HL-60 (cell line): ENCODE measurements at regions not wholly inside any gene's neighbourhood (a gene's known extent, or its start where the extent isn't known, plus 50 kb on each side); places are given as distances from the start of the nearest gene placed in this dataset.
A peak's percentile ranks its signal among the peaks of the same experiment; 100 is the strongest.

Experiments
- DNase-seq, 2 experiments: peaks; one replicate each; pipeline ENCODE4 v3.0.0-alpha.2; 2010 to 2020; ENCODE audit warnings: low read depth in 1 of 2, low spot score in 1 of 2
- H3K27ac ChIP-seq: fragments of 250-450 bp; sonication (Bioruptor Pico); replicated peaks from 2 replicates; pipeline ENCODE4 v1.5.1; 2020; ENCODE audit warnings: mild to moderate bottlenecking, moderate library complexity
- H3K27me3 ChIP-seq: fragments of 250-450 bp; sonication (Bioruptor Pico); 2 replicates; pipeline ENCODE4 v1.5.1; 2021; ENCODE audit warnings: mild to moderate bottlenecking, moderate library complexity; ENCODE audit not compliant: insufficient read depth, poor library complexity, severe bottlenecking
- H3K4me3 ChIP-seq: replicated peaks from 2 replicates; pipeline ENCODE4 v1.5.1; 2011; ENCODE audit warnings: mild to moderate bottlenecking, control low read depth, low read length; ENCODE audit not compliant: insufficient read depth
- GABPA ChIP-seq: IDR thresholded peaks from 2 replicates; pipeline ENCODE4 v1.6.1; 2012; ENCODE audit warnings: low read depth
- POLR2AphosphoS5 ChIP-seq: IDR thresholded peaks from 2 replicates; pipeline ENCODE4 v1.6.1; 2012; ENCODE audit warnings: low read depth
- SPI1 ChIP-seq: IDR thresholded peaks from 2 replicates; pipeline ENCODE4 v1.6.1; 2012; ENCODE audit warnings: low read depth, mild to moderate bottlenecking, borderline replicate concordance
- TF ChIP-seq, protein P1 (sequence below): IDR thresholded peaks from 2 replicates; pipeline ENCODE4 v1.6.1; 2012; ENCODE audit warnings: low read depth; ENCODE audit not compliant: insufficient replicate concordance
- TF ChIP-seq, protein P2 (sequence below): IDR thresholded peaks from one replicate; pipeline ENCODE4 v1.5.1; 2011; ENCODE audit warnings: low read length, control low read depth, inconsistent platforms; ENCODE audit not compliant: insufficient read depth

DNA sequence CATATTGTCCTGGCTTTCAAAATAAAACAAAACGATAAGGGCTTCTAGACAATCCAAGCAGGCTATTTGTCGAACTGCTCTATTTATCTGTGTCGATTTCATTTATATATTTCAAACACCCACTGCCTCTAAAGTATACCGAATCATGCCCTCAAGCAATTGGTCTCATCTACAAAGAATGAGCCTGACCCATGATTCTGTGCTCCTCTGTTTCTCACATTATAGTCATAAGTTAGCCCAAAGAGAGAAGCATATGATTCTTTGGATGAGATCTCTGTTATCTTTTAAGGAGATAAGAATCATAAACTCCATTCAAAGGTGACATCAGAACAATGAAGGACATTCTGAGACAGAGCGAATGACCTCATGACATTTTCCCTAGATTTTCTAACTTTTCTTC, 191.1 kb downstream of the MAP2K6 start:
- Histone ChIP-seq H3K4me3 (no peak overlapping the region), H3K27ac (no peak overlapping the region), H3K27me3 (no peaks in the 10 kb centered on the region)
- TF ChIP-seq GABPA = no peak
- TF ChIP-seq POLR2AphosphoS5 = no peak
- TF ChIP-seq, protein P1, sequence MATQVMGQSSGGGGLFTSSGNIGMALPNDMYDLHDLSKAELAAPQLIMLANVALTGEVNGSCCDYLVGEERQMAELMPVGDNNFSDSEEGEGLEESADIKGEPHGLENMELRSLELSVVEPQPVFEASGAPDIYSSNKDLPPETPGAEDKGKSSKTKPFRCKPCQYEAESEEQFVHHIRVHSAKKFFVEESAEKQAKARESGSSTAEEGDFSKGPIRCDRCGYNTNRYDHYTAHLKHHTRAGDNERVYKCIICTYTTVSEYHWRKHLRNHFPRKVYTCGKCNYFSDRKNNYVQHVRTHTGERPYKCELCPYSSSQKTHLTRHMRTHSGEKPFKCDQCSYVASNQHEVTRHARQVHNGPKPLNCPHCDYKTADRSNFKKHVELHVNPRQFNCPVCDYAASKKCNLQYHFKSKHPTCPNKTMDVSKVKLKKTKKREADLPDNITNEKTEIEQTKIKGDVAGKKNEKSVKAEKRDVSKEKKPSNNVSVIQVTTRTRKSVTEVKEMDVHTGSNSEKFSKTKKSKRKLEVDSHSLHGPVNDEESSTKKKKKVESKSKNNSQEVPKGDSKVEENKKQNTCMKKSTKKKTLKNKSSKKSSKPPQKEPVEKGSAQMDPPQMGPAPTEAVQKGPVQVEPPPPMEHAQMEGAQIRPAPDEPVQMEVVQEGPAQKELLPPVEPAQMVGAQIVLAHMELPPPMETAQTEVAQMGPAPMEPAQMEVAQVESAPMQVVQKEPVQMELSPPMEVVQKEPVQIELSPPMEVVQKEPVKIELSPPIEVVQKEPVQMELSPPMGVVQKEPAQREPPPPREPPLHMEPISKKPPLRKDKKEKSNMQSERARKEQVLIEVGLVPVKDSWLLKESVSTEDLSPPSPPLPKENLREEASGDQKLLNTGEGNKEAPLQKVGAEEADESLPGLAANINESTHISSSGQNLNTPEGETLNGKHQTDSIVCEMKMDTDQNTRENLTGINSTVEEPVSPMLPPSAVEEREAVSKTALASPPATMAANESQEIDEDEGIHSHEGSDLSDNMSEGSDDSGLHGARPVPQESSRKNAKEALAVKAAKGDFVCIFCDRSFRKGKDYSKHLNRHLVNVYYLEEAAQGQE = no peak
- TF ChIP-seq SPI1 = no peak
- TF ChIP-seq, protein P2, sequence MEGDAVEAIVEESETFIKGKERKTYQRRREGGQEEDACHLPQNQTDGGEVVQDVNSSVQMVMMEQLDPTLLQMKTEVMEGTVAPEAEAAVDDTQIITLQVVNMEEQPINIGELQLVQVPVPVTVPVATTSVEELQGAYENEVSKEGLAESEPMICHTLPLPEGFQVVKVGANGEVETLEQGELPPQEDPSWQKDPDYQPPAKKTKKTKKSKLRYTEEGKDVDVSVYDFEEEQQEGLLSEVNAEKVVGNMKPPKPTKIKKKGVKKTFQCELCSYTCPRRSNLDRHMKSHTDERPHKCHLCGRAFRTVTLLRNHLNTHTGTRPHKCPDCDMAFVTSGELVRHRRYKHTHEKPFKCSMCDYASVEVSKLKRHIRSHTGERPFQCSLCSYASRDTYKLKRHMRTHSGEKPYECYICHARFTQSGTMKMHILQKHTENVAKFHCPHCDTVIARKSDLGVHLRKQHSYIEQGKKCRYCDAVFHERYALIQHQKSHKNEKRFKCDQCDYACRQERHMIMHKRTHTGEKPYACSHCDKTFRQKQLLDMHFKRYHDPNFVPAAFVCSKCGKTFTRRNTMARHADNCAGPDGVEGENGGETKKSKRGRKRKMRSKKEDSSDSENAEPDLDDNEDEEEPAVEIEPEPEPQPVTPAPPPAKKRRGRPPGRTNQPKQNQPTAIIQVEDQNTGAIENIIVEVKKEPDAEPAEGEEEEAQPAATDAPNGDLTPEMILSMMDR = no peak
- no peak for DNase-seq

DNA sequence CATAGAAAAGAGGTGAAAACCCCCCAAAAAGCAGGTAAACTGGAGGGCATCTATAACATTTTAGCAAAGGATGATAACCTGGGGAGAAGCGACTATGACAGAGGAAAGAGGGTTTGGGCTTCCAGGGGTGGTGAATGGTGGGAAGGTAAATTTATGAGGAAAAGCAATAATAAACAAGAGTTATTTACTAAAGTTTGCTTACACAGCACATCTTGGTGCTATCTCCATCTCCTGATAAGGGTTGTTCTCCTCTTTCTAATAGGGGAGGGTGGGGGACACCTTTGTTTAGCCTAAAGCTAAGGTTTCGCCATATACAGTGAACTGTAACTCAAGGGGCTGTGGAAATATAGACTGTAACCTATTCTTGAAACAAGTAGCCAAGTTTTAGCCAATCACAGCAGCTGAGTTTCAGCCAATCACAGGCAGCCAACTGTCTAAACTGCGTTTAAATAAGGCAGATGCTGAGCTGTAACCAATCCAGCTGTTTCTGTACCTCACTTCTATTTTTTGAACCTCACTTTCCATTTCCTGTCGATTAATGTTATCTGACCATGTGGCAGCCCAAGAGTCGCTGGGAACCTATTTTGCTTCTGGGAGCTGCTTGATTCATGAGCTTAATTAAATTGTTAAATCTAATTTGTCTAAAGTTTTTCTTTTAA, 191.8 kb downstream of the MAP2K6 start:
- Histone ChIP-seq H3K27me3 (no peaks in the 10 kb centered on the region), H3K4me3 (no peak overlapping the region), H3K27ac (no peak overlapping the region)
- TF ChIP-seq, protein P1 = no peak
- TF ChIP-seq SPI1 = no peak
- DNase-seq = no peak

DNA sequence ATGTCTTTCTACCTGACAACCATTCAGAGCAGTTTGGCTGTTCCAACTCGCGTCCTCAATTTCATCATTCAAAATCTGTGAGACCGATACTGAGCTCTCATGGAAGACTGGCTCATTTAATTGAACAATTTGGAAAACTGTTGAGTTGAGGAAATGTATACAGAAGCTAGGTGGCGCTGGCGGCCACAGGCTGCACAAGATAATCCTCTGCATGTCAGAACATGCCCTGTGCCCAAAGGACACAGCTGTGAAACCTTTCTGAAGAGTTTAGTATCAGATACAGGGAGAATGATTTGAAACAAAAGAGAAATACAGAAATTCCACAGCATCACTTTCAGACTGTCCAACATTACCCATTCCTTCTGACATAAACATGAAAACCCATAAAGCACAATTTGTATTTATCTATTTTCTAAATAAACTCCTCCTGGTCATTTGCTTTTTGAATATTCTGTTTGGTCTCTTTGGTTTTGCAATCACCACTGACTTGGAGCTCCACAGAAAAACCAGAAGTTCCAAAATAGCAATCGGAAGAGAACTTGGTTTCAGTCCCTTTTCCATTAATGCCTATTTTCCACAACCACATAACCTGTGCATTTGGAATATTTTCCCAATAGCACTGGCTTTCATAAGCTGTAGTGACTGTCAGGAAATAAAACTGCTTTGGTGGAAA, 192.8 kb downstream of the MAP2K6 start:
- Histone ChIP-seq H3K4me3 (no peak overlapping the region), H3K27me3 (no peaks in the 10 kb centered on the region), H3K27ac (no peak overlapping the region)
- DNase-seq = peak; percentile 0 to 18
- TF ChIP-seq, protein P2 = peak; percentile 53
- TF ChIP-seq SPI1 = no peak

DNA sequence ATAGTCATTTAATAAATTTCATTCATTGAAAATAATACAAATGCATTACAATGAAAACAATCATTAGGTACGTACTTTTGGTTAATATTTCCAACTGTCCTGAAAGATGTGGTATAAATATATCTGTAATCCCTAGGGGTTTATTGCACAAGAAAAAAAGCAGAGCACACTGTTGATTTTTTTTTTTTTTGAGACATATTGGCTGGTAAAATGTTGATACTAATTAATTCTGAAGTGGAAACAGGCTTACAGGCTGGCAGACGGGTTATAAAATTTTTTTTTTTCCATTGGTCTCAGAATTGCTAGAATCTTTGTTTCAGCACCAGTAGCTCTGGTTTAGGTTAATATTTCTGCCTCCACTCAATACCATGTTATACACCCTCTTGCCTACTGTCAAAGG, 193.6 kb downstream of the MAP2K6 start:
- TF ChIP-seq, protein P1 = no peak
- TF ChIP-seq POLR2AphosphoS5 (no peak), GABPA (no peak), SPI1 (no peak)
- TF ChIP-seq, protein P2 = no peak
- H3K4me3 ChIP-seq = no peak overlapping the region
- no peak overlapping the region for H3K27ac ChIP-seq
- no peaks in the 10 kb centered on the region for H3K27me3 ChIP-seq
- DNase-seq = no peak
